Gastroesophageal sphincter (tissue), 3 donors: ENCODE measurements at regions not wholly inside any gene's neighbourhood (a gene's known extent, or its start where the extent isn't known, plus 50 kb on each side); places are given as distances from the start of the nearest gene placed in this dataset.

Source experiments
- CTCF ChIP-seq, 4 experiments: fragments of 200-600 bp in 2 of 4; fragments of 450-650 bp in 2 of 4; sonication (generic) in 1 of 4; IDR thresholded peaks; one replicate each; pipeline ENCODE4 v1.5.1; 2017 to 2019; ENCODE audit warnings: antibody characterized with exemption in 4 of 4, mild to moderate bottlenecking in 2 of 4, moderate library complexity in 2 of 4
- EP300 ChIP-seq: sonication (generic); formaldehyde crosslinking; IDR thresholded peaks from one replicate; pipeline ENCODE4 v1.6.1; 2017; ENCODE audit warnings: antibody characterized with exemption, mild to moderate bottlenecking
- POLR2A ChIP-seq, 2 donors: fragments of 450-650 bp; IDR thresholded peaks; one replicate each; pipeline ENCODE4 v1.6.1; 2017; ENCODE audit warnings: antibody characterized with exemption in 2 of 2, mild to moderate bottlenecking in 2 of 2, moderate library complexity in 1 of 2
- POLR2AphosphoS5 ChIP-seq: sonication (generic); formaldehyde crosslinking; IDR thresholded peaks from one replicate; pipeline ENCODE4 v1.6.1; 2017; ENCODE audit warnings: antibody characterized with exemption

- TF ChIP-seq CTCF (IDR thresholded peaks at IDR 0.05), result no peak
- no peak for TF ChIP-seq POLR2A (IDR thresholded peaks at IDR 0.05)
- TF ChIP-seq POLR2AphosphoS5, result no peak
- TF ChIP-seq EP300, result no peak
Observed at GRCh38 chr13:39897636-39898035, 242.2 kb downstream of the COG6 start.
